Left renal cortex interstitium (tissue), 4 donors: ENCODE measurements at regions not wholly inside any gene's neighbourhood (a gene's known extent, or its start where the extent isn't known, plus 50 kb on each side); places are given as distances from the start of the nearest gene placed in this dataset.

Source experiments
- DNase-seq, 4 donors: peaks; one replicate each; pipeline ENCODE4 v3.0.0-alpha.2; 2013; ENCODE audit warnings: low read depth in 4 of 4, low spot score in 2 of 4, missing footprints in 1 of 4

DNA sequence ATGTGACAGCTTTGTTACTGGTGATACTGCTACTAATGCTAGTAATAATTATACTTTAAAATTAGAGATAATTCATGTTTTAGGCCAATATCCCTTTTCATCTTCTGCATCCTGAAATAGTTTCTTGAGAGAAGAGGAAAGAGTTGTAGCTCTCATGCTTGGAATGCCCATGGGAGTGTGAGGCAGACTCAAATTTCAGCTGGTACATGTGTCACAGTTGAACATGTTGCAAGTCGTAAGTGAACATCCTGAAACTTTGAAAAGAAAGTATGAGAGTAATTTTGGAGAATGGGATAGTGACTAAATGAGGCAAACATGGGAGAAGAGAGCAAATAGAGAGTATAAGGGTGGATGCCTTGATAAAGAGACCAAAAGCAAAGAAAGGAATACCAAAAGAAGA lies 168.0 kb downstream of the TMTC3 start:
- DNase-seq, result no peak

DNA sequence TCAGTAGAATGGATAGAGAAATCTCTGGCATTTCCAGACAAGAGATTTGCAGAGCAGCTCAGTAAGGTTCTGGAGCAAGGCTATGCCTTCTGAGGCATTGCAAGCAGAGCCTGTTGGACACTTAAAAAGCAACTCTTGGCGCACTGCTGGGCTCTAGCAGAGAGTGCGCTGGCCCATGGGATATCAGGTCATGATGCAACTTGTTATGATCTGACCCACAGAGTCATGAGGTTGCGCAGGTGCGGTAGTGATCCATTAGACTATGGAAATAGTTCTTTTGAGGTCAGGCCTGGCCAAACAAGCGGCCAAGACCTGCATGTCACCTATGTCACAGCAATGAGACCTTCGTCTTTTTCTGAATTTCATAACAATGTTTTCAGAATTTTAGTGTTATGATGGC lies 168.6 kb downstream of the TMTC3 start:
- no peak for DNase-seq

DNA sequence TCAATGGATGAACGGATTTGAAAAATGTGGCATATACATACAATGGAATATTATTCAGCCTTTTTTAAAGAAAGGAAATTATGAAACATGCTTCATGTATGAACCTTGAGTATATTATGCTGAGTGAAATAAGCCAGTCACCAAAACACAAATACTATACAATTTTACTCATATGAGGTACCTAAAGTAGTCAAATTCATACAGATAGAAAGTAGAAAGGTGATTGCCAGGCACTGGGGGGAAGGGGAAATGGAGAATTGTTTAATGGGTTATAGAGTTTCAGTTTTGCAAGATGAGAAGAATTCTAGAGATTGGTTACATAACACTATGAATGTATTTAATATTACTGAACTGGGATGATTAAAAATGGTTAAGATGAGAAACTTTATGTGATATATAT lies 171.4 kb downstream of the TMTC3 start:
- no peak for DNase-seq

DNA sequence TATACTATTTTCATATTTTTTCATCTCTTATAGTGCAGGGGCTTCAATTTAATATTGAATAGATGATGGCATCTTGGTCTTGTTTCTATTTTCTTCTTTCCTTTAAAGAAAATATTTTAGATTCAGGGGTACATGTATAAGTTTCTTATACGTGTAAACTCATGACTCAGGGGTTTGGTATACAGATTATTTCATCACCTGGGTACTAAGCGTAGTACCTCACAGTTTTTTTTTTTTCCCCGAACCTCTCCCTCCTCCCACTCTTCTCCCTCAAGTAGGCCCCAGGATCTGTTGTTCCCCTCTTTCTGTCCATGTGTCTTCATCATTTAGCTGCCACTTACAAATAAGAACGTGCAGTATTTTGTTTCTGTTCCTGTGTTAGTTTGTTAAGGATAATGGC lies 172.6 kb downstream of the TMTC3 start:
- DNase-seq, result no peak

DNA sequence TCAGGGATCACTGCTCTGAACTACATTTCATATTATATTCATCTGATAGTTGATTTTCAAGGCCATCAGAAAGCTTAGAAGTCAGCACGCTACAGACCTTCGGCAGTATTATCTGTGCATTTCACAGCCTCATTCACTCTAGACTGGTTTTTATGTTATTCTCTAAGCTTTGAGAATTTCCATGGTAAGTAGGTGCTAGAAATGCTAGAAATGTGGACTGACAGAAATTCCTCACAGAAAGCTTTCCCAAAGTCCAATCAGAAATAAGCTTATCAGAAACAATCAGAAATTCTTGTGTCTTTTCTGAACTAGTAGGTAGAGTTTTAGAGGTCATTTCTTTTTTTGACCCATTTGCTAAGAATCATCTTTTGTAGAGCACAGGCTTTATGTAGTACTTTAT lies 176.6 kb downstream of the TMTC3 start:
- DNase-seq, result no peak

DNA sequence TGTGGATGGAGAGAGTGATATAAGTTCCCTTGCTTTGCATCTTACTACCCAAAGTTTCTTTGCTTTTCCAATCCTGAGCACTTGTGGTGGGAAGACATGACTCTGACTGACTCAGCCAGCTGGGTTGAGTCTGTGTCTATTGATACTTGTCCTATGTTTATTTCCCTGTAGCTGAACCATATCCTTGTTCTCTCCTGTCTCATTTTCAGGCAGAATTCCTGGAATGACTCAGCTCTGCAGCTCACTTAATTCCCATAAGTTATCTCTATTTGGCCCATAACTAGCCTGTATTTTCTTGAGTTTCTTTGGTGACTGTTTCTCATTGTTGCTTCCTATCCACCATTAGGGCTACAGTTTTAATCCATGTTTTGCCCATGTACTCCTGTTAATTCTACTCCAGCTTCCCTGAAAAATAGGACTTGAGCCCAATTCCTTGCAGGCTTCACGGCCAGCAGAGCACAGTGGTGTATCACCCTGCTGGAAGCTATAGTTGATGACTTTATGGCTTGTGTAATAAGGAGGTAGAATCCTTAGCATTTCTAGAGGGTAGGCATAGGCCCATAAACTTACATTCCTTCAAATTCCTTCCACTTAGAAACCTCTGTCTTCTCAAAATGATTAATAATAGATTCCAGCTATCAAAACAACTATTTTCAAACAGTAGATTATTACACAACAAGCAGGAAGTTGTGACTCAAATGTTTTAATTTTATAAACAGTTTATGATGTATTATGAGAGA lies 183.1 kb downstream of the TMTC3 start:
- DNase-seq, result no peak

DNA sequence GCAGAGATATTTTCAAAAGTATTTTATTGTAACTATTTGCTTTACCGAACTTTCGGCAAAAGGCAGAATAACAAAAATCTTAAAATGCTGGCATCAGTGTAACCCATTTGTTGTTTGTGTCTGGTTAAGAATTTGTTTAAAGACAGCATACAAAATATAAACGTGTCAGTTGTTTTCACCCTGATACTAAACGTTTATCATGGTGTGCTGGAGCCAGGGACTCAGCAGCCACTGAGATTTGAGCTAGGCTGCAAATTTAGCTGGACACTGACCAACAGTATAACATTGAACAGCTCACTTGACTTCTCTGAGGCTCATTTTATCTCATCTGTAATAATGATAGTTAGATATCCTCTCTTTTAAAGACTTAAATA lies 183.7 kb downstream of the TMTC3 start:
- DNase-seq, result no peak

DNA sequence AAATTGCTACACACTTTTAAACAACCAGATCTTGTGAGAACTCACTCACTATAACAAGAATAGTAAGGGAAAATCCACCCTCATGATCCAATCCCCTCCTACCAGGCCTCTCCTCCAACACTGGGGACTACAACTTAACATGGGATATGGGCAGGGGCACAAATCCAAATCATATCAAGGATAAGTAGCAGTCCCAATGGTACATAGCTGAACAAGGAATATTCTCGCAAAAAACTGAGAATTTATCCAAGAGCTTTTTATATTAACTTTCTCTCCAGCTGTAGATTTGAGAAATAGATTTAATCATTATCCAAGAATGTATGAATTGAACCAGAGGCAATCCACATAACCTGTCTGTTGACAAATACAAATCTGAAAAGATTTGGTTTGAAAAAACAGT lies 185.2 kb downstream of the TMTC3 start:
- DNase-seq, result no peak

DNA sequence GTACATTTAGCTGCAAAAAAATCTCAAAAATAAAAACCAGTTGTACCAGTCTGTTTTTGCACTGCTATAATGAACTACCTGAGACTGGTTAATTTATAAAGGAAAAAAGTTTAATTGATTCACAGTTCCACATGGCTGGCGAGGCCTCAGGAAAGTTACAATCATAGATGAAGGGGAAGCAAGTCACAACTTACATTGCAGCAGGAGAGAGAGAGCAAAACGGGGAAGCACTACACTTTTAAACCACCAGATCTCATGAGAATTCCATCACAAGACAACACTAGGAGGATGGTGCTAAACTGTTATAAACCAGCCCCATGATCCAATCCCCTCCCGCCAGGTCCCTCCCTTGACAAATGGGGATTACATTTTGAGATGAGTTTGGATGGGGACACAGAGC lies 186.0 kb downstream of the TMTC3 start:
- DNase-seq, result no peak

DNA sequence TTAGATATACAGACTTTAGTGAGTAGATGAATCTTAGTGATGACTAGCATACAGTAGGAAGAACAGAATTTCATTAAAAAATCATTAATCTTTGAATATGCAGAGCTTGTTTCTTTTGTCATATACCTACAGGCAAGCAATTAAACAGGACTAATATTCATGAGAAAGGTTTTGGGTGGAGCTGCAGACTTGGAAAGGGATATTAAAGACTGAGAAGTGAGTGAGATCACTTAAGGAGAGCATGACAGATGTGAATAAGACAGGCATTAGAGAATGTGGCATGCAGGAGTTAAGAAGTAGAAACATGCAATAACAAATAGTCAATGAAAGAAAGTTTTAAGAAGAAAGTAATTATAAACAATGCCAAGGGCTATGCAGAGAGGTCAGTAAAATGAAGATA lies 187.7 kb downstream of the TMTC3 start:
- DNase-seq, result no peak

DNA sequence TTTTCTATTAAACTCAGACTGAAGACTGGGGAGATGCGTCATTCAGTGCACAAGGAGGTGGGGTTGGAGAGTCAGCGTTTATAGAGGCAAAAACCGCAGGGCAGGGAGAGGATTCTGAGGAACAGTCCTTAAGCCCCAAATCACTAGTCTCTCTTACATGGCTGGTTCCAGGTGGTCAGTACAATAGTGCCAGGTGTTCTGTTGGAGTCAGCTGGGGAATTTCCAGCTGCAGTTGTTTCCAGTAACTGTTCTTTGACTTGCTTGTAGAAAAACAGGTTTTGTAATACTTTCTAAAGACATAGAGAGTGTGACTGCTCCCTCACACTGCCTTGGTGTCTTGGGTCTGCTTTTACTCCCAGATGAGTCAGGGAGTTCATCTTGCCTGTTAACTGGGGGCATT lies 192.2 kb downstream of the TMTC3 start:
- DNase-seq, result no peak

DNA sequence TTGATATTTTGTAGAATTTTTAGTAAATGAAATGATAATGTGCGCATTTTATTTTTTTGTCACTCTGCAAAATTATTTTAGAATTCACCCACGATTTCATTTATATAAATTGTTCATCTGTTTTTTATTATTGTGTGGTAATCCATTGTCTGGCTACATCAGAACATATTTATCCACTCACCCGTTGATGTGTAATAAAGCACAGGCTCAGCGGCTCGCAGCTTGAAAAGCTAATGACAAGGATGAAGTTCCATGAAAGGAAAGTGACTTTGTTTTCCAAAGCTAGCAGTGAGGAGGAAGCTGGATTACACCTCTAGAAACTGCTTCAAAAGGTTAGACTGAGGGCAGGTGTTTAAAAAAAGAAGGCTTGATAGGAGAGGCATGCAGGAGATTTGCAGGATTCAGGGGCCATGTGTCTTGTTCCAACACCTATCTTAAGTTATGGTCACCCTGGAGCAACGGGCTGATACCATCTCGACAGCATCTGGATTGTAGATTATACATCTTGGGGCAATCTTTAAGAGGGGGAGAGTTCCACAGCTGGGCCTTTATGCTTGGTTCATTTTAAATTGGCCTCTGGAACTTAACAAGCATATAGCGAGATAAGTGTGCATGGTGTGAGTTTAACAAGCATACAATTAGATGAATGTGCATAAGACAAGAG lies 194.1 kb downstream of the TMTC3 start:
- DNase-seq, result no peak

DNA sequence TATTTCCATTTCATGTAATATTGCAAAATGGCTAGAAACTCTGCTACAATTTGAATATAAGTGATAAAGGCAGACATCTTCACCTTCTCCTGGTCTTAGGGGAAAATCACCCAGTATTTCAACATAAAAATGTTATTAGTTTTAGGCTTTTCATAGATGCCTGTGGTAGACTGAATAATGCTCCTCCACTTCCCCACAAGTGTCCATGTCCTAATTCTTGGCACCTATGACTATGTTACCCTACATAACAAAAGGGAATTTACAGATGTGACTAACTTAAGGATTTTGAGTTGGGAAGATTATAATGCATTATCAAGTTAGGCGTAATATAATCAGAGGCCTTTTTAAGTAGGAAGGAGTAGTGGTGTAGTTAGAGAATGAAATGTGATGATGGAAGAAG lies 196.4 kb downstream of the TMTC3 start:
- DNase-seq, result no peak

DNA sequence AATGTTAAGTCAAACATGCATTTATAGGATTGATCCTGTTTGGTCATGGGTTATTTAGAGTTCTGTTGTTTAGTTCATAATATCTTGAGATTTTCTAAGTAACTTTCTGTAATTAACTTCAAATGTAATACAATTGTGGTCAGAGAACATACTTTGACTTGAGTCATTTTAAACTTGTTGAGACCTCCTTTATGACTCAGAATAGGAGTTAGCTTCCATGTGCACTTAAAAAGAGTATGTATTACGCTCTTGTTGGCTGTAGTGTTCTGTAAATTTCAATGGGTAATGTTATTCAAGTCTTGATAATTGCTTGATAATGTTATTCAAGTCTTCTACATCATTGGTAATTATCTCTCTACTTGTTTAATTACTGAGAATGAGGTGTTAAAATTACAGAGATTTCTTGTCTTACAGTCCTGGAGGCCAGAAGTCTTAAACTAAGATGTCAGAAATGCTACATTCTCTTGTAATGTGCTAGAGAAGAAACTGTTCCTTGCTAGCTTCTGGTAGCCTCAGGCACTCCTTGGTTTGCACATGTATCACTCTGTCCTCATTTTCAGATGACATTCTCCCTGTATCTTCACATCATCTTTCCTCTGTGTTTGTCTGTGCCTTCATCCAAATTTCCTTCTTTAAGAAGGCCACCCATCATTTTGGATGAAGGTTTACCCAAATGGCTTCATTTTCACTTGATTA lies 197.3 kb downstream of the TMTC3 start:
- DNase-seq, result no peak

DNA sequence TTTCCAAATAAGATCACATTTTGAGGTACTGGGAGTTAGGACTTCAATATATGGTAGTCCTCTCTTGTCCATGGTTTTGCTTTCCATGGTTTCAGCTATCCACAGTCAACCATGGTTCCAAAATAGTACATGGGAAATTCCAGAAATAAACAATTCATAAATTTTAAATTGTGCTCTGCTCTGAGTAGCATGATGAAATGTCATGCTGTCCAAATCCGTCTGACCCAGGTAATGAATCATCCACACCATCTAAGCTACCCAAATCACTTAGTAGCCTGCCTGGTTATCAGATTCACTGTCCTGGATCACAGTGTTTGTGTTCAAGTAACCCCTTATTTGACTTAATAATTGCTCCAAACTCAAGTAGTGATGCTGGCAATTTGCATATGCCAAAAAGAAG lies 197.9 kb downstream of the TMTC3 start:
- no peak for DNase-seq

DNA sequence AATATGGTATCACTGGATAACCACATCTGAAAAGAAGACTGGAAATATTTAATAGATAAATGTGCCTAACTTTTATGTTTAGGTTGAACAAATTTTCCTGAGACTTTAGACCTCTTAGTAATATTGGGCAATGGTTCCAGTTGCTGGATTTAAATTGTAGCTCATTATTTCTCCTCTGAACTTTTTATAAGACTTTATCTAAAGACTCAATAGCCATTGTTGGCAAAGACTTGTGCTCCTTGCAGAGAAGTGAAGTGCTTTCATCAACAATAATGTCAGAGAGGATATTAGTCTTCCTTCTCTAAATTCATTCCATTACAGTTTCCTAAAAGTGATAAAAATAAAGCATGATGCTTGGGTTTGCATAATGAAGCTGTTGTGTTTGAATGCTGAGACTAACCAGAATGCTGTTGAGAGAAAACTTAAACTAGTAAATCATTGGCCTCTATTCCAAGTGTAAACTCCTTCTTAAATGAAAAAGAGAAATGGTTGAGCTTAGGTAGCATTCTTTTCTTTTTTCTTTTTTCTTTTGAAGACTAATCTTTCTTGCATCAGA lies 200.2 kb downstream of the TMTC3 start:
- DNase-seq, result no peak

DNA sequence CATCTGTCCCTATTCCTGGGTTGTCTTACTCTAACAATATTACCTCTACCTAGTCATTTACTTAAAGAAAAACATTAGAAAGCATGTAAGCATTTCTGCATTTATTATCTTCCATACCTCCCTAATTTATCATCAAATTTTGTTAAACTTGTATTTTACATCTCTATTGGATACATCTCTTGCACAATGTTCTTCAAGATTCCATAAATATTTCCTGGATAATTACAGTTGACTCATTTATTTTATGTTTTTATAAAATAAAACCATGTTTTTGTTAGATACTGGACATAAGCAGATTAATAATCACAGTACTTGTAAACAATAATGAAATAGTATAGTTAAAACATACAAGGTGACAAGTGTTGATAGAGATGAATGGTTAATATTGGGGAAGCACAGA lies 209.0 kb downstream of the TMTC3 start:
- DNase-seq, result no peak

DNA sequence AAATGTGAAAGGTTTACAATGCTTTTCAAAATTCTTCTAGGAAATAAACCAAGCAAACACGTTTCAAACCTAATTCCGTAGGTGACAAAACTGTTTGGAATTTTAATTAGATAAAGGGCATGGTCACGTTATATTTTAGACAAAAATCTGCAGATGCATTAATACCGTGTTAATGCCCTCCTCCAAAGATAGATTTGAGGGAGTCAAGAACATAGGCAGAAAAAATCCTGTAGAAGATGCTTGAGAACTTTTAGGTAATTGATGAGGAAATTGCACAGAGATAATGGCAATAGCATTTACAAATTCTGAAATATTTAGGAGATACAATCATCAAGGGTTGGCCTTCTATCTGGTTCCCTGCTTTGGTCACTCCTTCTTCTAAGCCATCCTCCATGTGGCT lies 212.6 kb downstream of the TMTC3 start:
- no peak for DNase-seq

DNA sequence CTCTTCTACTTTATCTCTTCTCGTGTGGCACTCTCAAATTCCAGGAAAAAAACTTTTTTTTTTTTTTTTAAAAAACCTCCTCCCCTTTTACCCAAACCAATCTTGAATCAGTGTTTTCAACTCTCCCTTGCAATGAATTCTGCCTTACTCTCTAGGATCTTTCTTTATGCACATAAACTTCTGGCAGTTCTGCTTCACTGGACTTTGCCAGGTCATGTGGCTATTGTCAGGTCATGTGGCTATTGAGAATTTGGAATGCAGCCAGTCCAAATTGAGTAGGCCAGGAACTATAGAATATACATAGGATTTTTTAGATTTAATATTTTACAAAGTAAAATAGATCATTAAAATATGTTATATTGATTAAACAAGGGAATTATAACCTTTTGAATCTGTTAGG lies 218.2 kb downstream of the TMTC3 start:
- DNase-seq, result no peak

DNA sequence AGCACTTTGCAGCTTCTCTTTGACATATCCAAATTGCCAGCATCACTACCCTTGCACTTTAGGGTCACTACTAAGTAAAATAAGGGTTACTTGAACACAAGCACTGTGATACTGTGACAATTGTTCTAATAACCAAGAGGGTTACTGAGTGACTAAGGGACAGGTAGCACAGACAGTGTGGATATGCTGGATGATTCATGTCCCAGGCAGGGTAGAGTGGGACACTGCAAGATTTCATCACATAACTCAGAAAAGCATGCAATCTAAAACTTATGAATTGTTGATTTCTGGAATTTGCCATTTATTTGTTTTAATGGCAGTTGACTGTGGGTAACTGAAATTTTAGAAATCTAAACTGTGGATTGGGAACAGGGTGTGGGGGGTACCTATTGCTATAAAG lies 218.8 kb downstream of the KITLG start:
- DNase-seq, result no peak

DNA sequence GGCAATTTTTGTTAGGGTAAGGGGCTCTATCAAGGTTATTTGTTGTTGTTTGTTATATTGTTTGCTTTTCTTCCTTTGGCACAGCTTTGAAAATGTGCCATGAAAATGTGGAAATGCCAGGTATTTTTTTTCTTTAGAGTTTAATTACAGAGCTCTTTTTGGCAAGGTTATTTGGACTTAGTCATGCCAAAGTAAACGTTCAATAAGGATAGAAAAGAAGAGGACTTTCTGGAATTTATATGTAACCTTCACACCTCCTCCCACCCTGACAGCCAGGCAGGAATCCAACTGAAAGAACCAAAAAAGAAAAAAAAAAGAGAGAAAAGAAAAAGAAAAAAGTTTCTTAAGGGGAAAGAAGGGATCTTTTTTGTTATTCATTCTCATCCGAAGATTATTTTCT lies 217.8 kb downstream of the KITLG start:
- no peak for DNase-seq

DNA sequence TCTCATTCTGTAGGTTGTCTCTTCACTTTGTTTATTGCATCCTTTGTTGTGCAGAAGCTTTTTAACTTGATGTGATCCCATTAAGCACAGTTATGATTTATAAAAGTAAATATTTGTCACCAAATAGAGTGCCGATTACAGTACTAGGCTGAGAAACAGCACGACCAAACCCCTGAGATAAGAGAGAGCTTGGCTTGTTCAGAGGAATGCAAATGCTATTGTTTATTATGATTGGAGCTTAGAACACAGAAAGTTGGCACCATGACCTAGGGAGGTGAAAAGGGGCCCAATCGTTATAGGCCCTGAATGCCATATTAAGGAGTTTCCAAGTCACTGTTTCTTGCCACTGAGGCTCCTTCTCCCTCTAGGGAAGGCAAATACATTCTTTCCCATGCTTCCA lies 214.9 kb downstream of the KITLG start:
- DNase-seq, result no peak
